ENCODE measurements at regions not wholly inside any gene's neighbourhood (a gene's known extent, or its start where the extent isn't known, plus 50 kb on each side); places are given as distances from the start of the nearest gene placed in this dataset.
"Not testable (repeated sequence)": the region's sequence is repeated elsewhere in the genome, so short reads cannot be mapped to it uniquely, and the experiment has no call there.

DNA sequence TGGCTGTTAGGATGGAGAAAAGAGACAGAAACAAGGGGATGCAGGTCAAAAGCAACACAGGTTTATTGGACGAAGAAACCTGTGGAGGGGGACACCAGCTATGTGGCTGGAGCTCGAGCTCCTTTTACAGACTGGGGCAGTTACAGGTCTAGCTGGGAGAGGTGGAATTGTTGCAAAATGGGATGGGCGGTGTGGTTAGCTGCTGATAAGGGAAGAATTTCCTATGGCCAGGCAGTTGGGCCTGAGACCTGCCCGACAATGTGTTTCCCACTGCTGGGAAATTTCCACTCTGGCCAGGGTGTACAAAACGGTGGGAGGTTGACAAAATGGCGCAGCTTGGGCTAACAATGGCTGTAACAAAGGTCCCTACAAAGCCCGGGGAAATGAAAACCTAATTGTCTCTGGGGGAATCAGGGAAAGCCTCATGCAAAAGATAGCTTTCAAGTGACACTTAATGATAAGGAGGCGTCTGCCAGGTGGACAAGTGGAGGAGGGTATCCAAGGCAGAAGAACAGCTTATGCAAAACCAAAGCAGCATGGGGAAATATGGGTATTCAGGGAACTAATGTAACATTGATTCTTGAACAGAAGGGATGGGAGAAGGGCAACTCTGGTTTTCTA is 137.4 kb upstream of the SGO1 start:
- Histone ChIP-seq H3K9me3 (replicated peaks) (no peaks in the 10 kb centered on the region), H3K4me1 (replicated peaks) (no peaks in the 10 kb centered on the region)
- no peak for DNase-seq (ENCODE audit: low read depth in 1 of 2, low spot score in 2 of 2)

DNA sequence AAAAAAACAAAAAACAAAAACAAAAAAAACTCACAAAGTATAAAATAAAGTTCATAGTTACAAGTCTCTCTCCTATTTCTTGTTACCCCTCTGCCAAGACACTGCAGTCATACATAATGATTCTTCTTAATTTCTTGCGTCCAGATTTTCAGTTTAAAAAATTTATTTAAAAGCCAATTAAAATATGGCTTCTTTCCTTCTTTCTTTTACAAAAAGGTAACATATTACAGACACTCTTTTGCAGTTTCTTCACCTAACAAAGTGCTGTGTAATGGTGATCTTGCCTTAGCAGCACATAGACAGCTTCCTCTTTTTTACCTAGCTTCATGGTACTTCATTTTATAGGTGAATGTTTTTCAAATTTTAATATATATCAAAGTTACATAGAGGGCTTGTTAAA is 136.1 kb upstream of the SGO1 start:
- H3K9me3 ChIP-seq (replicated peaks): no peaks in the 10 kb centered on the region
- H3K36me3 ChIP-seq: no peaks in the 10 kb centered on the region
- no peaks in the 10 kb centered on the region for H3K27me3 ChIP-seq (replicated peaks)
- no peak overlapping the region for H3K27ac ChIP-seq
- no peak for DNase-seq (ENCODE audit: low read depth in 1 of 2, low spot score in 2 of 2)
- no peak overlapping the region for H3K4me3 ChIP-seq
- H3K4me1 ChIP-seq (replicated peaks): no peaks in the 10 kb centered on the region

More for the DNA sequence above, 137.4 kb upstream of the SGO1 start:
- Histone ChIP-seq H3K27ac (no peak overlapping the region), H3K36me3 (no peaks in the 10 kb centered on the region), H3K4me3 (no peak overlapping the region), H3K27me3 (replicated peaks) (no peaks in the 10 kb centered on the region)

DNA sequence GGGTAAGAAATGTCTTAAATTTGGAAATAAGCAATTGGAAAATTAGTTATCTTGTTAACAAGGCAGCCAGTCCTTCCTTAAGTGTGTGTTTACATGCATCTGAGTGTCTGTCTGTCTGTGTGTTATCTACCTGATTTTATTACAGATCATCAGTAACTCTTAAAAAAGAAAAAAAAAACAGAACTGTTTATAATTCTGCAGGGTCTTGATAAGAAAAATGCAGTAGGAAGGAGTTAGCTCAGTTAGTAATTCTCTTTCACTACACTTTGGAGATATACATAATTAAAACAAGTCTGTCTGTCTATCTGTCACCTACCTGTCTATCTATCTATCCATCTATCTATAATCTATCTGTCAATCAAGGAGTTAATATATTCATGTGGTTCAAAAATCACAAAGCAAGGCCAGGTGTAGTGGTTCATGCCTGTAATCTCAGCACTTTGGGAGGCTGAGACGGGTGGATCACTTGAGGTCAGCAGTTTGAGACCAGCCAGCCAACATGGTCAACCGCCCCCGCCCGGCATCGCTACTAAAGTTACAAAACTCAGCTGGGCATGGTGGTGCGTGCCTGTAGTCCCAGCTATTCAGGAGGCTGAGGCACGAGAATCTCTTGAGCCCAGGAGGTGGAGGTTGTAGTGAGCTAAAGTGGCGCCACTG is 135.5 kb upstream of the SGO1 start:
- Histone ChIP-seq H3K27me3 (replicated peaks) (no peaks in the 10 kb centered on the region), H3K36me3 (no peaks in the 10 kb centered on the region), H3K9me3 (replicated peaks) (no peaks in the 10 kb centered on the region), H3K27ac (no peak overlapping the region), H3K4me1 (replicated peaks) (no peaks in the 10 kb centered on the region), H3K4me3 (no peak overlapping the region)
- no peak for DNase-seq (ENCODE audit: low read depth in 1 of 2, low spot score in 2 of 2)

DNA sequence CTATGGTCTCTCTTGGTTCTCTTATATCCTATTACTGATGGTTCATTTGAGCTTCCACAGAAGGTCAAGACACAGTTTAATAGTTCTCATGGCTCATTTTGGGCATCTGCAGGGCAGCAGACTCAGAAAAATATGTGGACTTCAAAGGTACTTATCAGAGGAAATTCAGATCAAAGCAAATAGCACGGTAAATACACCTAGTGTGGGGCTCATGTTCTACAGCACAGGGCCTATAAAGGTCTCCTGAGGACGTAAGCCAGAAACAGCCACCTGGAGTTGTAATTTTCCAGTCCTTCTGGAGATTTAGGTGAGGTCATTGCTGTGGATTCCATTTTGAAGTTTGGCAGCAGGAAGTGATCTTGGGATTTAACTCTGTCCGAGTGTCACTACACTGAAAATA is 134.5 kb upstream of the SGO1 start:
- DNase-seq (ENCODE audit: low read depth in 1 of 2, low spot score in 2 of 2): no peak
- no peak overlapping the region for H3K4me3 ChIP-seq
- no peaks in the 10 kb centered on the region for H3K27me3 ChIP-seq (replicated peaks)
- H3K4me1 ChIP-seq (replicated peaks): no peaks in the 10 kb centered on the region
- no peak overlapping the region for H3K27ac ChIP-seq
- H3K9me3 ChIP-seq (replicated peaks): no peaks in the 10 kb centered on the region
- no peaks in the 10 kb centered on the region for H3K36me3 ChIP-seq

DNA sequence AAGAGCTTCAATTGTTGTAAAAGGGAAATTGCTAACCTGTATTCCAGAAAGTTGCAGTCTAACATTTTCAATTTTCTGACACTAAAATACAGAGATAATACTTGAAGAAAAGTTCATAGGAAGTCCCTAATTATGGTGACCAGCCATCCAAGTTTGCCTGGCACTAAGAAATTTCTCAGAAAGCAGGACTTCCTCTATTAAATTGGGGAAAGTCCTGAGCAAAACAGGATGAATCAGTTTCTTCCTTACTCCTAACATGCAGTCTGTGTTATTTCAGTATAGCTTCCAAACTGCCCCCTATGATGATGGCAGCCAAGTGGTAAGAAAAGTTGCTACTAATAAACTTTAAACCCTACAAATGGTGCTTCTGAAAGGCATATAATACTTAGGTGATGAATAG is 133.5 kb upstream of the SGO1 start:
- Histone ChIP-seq H3K4me1 (replicated peaks) (no peaks in the 10 kb centered on the region), H3K9me3 (replicated peaks) (no peaks in the 10 kb centered on the region), H3K4me3 (no peak overlapping the region), H3K27me3 (replicated peaks) (no peaks in the 10 kb centered on the region), H3K36me3 (no peaks in the 10 kb centered on the region), H3K27ac (no peak overlapping the region)
- DNase-seq (ENCODE audit: low read depth in 1 of 2, low spot score in 2 of 2): no peak

DNA sequence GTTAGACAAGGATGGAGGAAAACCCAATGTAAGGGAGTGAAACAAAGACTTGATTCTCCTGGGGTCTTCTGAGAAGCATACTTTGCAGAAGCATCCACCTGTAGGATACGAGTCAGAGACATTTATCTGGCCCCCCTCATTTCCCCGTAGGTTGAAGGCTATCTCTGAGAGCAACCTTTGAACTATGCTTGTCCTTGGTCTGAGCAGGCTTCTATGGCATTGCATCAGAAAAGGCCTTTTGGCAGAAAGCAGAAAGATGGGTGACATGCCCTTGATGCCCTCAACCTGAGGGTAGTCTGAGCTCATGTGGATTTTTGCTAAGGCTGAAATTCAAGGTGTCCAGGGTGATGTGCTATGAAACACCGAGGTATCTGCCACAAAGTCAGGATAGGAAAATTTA is 131.6 kb upstream of the SGO1 start:
- no peak for DNase-seq (ENCODE audit: low read depth in 1 of 2, low spot score in 2 of 2)
- H3K27me3 ChIP-seq (replicated peaks): no peaks in the 10 kb centered on the region
- H3K27ac ChIP-seq: no peak overlapping the region
- no peaks in the 10 kb centered on the region for H3K4me1 ChIP-seq (replicated peaks)
- H3K9me3 ChIP-seq (replicated peaks): no peaks in the 10 kb centered on the region
- no peak overlapping the region for H3K4me3 ChIP-seq
- no peaks in the 10 kb centered on the region for H3K36me3 ChIP-seq

DNA sequence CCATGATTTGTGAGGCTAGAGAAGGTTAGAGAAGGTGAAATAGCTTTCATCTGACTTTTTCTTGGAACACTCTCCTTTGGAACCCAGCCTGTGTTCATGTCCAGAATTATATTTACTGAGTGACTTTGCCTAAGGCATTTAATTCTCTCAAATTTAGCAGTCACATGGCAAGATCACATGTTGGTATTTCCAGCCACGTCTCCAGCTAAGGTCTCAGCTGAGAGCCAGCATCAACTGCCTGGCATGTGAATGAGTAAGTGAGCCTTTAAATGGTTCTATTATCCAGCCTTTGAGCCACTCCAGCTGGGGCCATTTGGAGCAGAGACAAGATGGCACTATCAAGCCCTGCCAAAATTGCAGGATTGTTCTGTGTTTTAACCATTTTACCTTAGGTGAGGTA is 130.2 kb upstream of the SGO1 start:
- no peaks in the 10 kb centered on the region for H3K36me3 ChIP-seq
- no peak for DNase-seq (ENCODE audit: low read depth in 1 of 2, low spot score in 2 of 2)
- no peaks in the 10 kb centered on the region for H3K4me1 ChIP-seq (replicated peaks)
- H3K27ac ChIP-seq: no peak overlapping the region
- H3K27me3 ChIP-seq (replicated peaks): no peaks in the 10 kb centered on the region
- no peaks in the 10 kb centered on the region for H3K9me3 ChIP-seq (replicated peaks)
- H3K4me3 ChIP-seq: no peak overlapping the region

DNA sequence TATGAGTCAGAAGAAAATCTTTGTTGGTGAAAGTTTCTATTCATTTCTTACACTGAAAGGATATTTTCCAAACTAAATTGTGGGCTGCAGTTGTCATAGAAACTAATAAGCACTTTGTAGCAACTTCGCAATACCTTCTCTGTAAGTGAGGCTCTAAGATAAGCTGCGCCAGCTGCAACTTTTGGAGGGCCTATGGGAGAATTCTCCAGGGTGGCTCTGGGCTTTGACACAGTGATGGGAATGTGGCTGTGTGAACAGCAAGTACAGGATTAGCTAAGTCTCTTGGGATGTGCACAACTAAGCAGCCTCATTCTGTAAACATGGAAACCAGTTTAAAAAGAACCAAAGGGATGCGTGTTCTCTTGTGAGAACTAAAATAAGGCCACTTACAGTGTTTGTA is 124.6 kb upstream of the SGO1 start:
- no peak overlapping the region for H3K27ac ChIP-seq
- H3K27me3 ChIP-seq (replicated peaks): no peaks in the 10 kb centered on the region
- H3K36me3 ChIP-seq: no peaks in the 10 kb centered on the region
- no peak overlapping the region for H3K4me3 ChIP-seq
- H3K4me1 ChIP-seq (replicated peaks): no peaks in the 10 kb centered on the region
- H3K9me3 ChIP-seq (replicated peaks): no peaks in the 10 kb centered on the region
- no peak for DNase-seq (ENCODE audit: low read depth in 1 of 2, low spot score in 2 of 2)

DNA sequence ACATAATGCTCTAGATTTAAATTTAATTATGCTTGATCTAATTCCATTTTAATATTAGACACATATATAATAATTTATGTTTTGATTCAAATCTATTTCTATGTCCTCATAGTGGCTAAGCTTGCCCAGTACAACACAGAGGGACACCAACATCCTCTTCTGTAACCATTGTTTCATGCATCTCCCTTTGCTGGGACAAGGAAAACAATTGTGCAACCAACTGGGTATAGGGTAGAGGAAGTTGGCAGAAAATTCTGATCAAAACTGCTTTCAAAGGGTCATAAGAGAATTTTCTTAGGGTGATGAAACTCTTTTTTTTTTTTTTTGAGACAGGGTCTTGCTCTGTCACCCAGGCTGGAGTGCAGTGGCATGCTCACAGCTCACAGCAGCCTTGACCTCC is 121.4 kb upstream of the SGO1 start:
- Histone ChIP-seq H3K27me3 (replicated peaks) (no peaks in the 10 kb centered on the region), H3K9me3 (replicated peaks) (no peaks in the 10 kb centered on the region), H3K4me3 (no peak overlapping the region), H3K36me3 (no peaks in the 10 kb centered on the region), H3K27ac (no peak overlapping the region), H3K4me1 (replicated peaks) (no peaks in the 10 kb centered on the region)
- DNase-seq (ENCODE audit: low read depth in 1 of 2, low spot score in 2 of 2): no peak

DNA sequence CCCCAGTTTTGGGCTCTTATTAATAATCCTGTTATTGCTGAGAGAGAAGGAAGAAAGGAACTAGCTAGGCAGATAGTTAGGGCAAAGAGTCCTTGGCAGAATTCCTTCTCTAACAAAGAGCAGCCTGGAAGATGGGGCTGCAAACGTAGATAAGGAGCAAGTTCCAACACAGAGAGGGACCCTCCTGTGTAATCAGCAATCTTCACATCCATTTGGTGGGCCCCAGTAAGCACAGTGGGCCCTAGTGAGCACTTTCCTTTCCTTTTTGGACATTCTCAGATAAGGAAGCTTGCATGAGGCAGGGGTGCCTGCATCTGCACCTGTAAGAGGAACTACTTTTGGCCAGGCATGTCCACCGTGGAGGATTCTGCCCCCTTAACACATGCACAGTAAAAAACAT is 119.6 kb upstream of the SGO1 start:
- Histone ChIP-seq H3K36me3 (no peaks in the 10 kb centered on the region), H3K9me3 (replicated peaks) (no peaks in the 10 kb centered on the region), H3K27me3 (replicated peaks) (no peaks in the 10 kb centered on the region), H3K4me1 (replicated peaks) (no peaks in the 10 kb centered on the region), H3K27ac (no peak overlapping the region), H3K4me3 (no peak overlapping the region)
- DNase-seq (ENCODE audit: low read depth in 1 of 2, low spot score in 2 of 2): no peak

DNA sequence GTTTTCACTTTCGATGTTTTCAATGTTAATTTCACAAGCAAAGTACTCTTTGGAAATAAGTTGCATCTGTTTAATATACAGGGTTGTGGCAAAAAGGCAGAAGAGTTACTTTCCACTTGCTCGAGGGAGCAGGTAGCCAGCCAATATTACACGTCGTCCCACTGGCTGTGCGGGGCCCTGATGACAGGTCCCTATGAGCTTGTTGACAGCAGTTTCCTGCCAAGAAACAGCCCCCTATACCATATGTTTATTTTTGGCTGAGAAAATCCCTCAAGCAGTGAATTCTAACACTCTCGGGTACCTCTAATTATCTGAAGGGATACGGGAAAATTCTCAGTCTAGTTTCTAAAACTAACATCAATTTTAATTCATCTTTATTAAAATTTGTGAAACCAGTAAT is 116.8 kb upstream of the SGO1 start:
- Histone ChIP-seq H3K36me3 (no peaks in the 10 kb centered on the region), H3K4me3 (no peak overlapping the region), H3K27me3 (replicated peaks) (no peaks in the 10 kb centered on the region)

DNA sequence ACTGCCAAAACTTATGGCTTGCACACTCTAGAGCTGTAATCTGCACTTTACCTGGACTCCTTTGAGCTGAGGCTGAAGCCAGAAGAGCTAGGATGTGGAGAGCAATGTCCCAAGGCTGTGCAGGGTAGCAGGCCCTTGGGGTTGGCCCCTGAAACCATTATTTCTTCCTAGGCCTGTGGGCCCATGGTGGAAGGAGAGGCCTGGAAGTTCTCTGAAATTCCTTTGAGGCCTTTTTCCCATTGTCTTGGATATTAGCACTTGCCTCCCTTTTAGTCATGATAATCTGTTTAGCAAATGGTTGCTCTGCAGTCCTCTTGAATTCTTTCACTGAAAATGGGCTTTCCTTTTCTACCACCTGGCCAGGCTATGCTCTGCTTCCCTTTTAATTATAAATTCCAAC is 102.0 kb upstream of the SGO1 start:
- Histone ChIP-seq H3K27ac (no peak overlapping the region), H3K4me3 (no peak overlapping the region), H3K9me3 (replicated peaks) (no peaks in the 10 kb centered on the region), H3K27me3 (replicated peaks) (no peaks in the 10 kb centered on the region), H3K36me3 (no peaks in the 10 kb centered on the region), H3K4me1 (replicated peaks) (no peaks in the 10 kb centered on the region)
- DNase-seq (ENCODE audit: low read depth in 1 of 2, low spot score in 2 of 2): no peak

More for the DNA sequence above, 116.8 kb upstream of the SGO1 start:
- Histone ChIP-seq H3K9me3 (replicated peaks) (no peaks in the 10 kb centered on the region), H3K4me1 (replicated peaks) (no peaks in the 10 kb centered on the region), H3K27ac (no peak overlapping the region)
- no peak for DNase-seq (ENCODE audit: low read depth in 1 of 2, low spot score in 2 of 2)

DNA sequence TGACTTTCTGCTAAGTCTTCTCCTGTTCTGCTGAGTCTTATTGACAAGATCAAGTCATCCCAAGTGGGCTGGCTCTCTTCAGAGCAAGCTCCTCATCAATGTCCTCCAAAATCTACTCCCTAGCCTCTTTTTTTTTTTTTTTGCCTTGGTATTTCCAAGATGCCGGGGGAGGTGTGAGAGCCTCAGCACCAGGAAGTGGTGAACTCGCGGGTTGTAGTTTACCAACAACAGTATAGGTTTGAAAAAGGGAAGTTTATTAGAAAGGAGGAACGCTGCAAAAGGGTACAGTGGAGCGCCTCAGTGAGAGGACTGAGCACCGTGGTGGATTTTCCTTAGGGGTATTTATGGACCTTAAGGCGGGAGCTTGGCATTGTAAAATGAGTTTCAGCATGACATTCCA is 94.3 kb upstream of the SGO1 start:
- Histone ChIP-seq H3K36me3 (no peaks in the 10 kb centered on the region), H3K9me3 (replicated peaks) (no peaks in the 10 kb centered on the region), H3K27ac (no peak overlapping the region), H3K27me3 (replicated peaks) (no peaks in the 10 kb centered on the region), H3K4me1 (replicated peaks) (no peaks in the 10 kb centered on the region), H3K4me3 (no peak overlapping the region)
- no peak for DNase-seq (ENCODE audit: low read depth in 1 of 2, low spot score in 2 of 2)

DNA sequence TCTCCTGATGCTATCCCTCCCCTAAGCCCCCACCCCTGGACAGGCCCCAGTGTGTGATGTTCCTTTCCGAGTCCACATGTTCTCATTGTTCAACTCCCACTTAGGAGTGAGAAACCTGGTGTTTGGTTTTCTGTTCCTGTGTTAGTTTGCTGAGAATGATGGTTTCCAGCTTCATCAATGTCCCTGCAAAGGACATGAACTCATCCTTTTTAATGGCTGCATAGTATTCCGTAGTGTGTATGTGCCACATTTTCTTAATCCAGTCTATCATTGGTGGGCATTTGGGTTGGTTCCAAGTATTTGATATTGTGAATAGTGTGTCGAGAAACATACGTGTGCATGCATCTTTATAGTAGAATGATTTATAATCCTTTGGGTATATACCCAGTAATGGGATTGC is 80.0 kb upstream of the SGO1 start:
- H3K9me3 ChIP-seq (replicated peaks); H3K4me3 ChIP-seq; H3K36me3 ChIP-seq; H3K4me1 ChIP-seq (replicated peaks); H3K27me3 ChIP-seq (replicated peaks); DNase-seq (ENCODE audit: low read depth in 1 of 2, low spot score in 2 of 2); H3K27ac ChIP-seq: not testable (repeated sequence)

All from SJSA1 (cell line).